RPMI8226 (cell line): ENCODE measurements at regions not wholly inside any gene's neighbourhood (a gene's known extent, or its start where the extent isn't known, plus 50 kb on each side); places are given as distances from the start of the nearest gene placed in this dataset.
A peak's percentile ranks its signal among the peaks of the same experiment; 100 is the strongest.
"Not testable (repeated sequence)": the region's sequence is repeated elsewhere in the genome, so short reads cannot be mapped to it uniquely, and the experiment has no call there.

ENCODE experiments used
- DNase-seq: peaks from one replicate; pipeline ENCODE4 v3.0.0-alpha.2; 2015

DNA sequence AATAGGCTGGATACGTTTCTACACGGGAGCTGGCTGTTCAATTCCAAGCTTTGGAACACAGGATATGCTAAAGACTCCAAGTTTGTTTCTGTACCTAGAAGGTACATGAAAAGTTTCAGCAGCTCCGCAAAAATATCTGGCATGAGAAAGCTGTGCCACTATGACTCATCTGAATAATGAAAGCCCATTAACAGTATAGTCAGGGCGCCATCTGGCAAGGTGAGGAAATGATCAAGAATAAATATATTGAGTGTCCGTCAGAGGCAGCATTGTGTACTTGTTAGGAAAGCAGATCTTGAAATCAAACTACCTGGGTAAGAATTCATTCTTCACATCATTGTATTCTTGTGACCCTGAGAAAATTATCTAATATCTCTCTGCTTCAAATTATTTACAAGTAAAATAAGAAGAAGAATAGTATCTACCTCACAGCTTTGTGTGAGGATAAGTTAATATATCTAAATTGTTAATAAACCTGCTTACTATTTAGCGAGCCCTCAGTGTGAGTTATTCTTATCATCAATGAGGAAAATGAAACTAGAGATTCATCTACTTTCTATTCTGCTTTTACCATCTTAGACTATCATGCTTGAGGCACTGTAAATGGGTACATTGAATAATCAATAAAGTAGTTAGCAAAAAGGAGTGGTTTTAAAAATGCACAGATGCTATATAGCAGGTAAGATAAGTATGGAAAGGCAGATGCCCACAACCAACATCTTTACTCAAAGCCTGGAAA lies 53.5 kb downstream of the FSCB start:
- peak; percentile 39 for DNase-seq

DNA sequence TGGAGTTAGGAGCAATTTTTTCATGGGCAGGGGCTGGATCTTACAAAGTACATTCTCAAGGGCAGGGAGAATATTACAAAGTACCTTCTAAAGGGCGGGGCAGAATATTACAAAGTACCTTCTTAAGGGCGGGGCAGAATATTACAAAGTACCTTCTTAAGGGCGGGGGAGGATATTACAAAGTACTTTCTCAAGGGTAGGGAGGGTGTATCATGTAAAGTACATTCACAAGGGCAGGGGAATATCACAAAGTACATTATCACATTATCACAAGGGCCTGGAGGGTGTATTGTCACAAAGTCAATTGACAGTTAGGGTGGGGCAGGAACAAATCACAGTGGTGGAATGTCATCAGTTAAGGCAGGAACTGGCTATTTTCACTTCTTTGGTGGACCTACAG lies 56.9 kb downstream of the FSCB start:
- DNase-seq = not testable (repeated sequence)

DNA sequence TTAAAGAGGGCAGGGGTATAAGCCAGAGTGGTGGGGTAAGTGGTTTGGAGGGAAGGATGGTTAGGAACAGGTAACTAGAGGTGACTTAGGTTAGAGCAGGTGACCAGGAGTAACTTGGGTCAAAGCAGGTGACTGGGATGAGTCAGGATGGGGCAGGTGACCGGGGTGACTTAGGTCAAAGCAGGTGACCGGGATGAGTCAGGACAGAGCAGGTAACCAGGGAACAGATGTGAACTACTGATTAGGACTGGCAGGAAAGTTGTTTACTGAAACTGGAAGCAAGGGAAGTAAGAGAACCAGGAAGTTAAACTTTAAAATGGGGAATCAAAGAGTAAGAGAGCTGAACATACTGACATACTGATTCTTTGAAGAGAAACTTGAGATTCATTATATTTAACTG lies 57.4 kb downstream of the FSCB start:
- DNase-seq = no peak

DNA sequence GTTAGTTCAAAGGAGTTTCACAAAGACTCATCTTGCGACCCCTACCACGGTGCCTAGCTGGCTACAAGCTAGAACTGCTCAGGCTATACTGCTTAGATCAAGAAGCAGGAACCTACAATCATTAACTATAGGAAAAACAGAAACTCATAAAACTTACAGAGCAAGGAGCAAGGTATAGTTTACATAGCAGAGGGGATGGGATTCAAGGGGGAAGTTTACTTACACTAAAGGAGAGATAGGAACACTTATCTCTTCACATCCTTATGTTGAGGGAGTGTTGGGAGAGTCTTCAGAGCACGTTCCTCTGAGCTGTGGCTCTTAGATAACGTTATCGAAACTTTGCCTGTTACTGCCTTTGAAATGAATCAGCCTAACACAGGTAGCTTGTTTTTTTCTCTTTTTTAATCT lies 58.1 kb downstream of the FSCB start:
- no peak for DNase-seq

DNA sequence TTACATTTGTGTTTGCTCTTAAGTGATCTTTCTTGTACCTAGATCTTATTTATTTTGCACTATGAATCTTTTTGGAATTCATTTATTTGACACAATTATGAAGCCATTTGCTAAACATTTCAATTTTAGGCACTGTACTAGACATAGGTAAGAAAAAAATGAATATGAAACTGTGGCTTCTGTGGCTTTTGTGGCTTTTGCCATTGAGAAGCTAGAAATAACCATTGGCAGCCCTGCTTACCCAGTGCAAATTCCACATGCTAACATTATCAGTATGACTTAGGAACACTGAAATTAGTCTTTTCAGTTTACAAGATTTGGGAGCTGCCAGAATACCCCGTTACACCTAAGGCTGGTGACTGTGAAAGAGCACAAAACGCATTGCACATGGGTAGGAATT lies 60.1 kb downstream of the FSCB start:
- DNase-seq = peak; percentile 18

DNA sequence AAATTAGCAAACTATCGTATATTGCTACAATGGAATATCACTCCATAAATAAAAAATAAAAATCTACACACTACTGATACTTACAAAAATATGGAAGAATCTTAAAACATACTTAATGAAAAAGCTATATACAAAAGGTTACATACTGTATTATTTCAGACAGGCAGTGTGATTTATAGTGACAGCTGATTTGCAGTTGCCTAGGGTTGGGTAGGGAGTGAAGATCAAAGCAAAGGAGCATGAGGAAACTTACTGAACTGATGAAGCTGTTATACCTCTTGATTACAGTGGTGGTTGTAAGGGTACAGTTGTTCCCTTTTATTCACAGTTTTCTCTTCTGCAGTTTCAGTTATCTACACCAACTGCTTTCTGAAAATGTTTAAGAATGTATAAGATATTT lies 62.6 kb downstream of the FSCB start:
- no peak for DNase-seq

DNA sequence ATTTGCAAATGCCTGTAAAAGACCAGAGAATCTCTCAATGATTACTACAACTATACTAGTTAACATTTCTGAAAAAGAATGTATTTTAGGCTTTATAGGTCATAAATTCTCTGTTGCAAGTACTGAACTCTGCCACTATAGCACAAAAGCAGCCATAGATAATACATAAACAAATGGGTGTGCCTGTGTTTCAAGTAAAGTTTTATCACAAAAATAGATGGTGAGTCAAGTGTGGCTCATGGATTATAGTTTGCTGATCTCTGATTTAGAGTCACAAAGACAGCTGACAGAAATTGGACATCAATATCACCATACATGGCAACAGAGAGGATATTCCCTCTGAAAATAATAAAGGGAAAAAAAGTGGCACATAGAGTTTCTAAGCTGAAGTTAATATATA lies 68.1 kb downstream of the FSCB start:
- DNase-seq = no peak

DNA sequence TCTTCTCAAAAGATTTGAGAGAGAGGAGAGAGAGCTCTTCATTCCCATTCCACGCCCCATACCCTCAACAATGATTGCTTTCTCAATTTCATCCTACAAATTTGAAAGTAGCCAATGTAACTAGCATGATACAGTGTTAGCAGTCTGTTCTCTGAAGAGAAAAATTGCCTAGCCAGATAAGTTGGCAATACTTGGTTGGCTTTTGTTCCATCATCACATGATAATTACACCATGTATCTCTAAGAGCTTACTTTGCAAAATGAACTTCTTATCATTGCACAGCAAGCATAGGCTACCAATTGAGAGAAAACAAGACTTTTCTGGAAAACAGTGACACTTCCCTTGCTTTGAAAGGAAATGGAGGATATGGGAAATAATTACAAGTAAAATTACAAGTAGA lies 68.9 kb downstream of the FSCB start:
- DNase-seq = no peak

- no peak for DNase-seq
Observed at GRCh38 chr14:44436458-44436857, 70.6 kb downstream of the FSCB start.

- no peak for DNase-seq
Observed at GRCh38 chr14:44428231-44428945, 78.7 kb downstream of the FSCB start.

- no peak for DNase-seq
Observed at GRCh38 chr14:44422699-44423098, 84.4 kb downstream of the FSCB start.

DNA sequence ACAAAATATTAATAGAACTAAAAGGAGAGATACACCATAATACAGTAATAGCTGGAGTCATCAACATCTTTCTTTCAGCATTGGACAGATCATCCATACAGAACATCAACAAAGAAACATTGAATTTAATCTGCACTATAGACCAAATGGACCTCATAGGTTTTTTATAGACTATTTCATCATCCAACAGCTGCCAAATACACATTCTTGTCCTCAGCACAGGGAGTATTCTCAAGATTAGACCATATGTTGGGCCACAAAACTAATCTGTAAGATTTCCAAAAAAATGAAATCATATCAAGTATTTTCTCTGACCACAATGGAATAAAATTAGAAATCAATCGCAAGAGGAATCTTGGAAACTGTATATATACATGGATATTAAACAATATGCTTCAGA lies 86.9 kb downstream of the FSCB start:
- no peak for DNase-seq

DNA sequence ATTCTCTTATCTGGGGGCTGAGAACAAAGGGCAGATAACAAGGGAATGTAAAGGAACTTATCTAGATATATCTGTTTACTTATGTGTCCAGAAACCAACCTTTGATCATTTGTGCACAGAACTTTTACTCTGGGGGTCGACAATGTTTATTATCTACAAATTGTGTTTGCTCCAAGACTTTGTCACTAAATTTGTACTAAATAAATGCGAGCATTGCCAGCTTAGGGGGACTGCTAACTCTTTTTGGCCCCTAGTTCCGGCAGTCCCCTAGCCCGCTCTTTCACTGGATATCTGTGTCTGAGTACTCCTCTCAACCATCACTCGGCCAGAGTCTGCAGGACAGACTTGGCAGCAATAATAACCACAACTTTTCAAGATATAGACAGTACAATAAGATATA lies 88.2 kb downstream of the FSCB start:
- DNase-seq = no peak

- DNase-seq = no peak
Observed at GRCh38 chr14:44417809-44418208, 89.3 kb downstream of the FSCB start.

DNA sequence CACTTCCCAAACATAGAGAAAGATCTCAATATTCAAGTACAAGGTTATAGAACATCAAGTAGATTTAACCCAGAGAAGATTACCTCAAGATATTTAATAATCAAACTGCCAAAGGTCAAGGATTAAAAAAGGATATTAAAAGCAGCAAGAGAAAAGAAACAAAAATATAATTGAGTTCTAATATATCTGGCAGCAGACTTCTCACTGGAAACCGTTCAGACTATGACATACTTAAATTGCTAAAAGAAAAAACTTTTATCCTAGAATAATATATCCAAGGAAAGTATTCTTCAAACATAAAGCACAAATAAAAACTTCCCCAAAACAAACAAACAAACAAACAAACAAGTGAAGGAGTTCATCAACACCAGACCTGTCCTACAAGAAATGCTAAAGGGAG lies 92.4 kb downstream of the FSCB start:
- no peak for DNase-seq

DNA sequence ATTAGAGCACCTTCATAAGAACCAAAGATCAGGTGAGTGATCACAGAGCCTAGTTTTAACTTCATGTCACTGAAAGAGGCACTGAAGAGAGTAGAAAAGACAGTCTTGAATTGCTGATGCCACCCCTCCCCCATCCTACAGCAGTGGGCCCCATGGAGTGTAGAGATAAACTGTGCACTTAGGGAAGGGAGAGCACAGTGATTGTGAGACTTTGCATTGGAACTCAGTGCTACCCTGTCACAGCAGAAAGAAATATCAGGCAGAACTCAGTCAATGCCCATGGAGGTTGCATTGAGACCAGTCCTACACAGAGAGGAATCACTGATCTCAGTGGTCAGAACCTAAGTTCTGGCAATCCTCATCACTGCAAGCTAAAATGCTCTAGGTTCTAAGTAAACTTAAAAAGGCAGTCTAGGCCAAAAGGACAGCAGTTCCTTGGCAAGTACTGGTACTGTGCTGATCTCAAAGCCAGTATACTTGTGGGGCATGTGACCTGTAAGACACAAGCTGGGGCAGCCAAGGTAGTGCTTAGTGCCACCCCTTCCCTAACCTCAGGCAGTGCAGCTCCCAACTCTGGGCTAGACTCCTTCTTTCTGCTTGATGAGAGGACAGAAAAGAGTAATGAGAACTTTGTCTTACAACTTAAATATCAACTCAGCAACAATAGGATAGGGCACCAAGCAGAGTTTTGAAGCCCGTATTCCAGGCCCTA lies 94.1 kb downstream of the FSCB start:
- DNase-seq = no peak

- no peak for DNase-seq
Observed at GRCh38 chr14:44405011-44405486, 102.0 kb downstream of the FSCB start.

DNA sequence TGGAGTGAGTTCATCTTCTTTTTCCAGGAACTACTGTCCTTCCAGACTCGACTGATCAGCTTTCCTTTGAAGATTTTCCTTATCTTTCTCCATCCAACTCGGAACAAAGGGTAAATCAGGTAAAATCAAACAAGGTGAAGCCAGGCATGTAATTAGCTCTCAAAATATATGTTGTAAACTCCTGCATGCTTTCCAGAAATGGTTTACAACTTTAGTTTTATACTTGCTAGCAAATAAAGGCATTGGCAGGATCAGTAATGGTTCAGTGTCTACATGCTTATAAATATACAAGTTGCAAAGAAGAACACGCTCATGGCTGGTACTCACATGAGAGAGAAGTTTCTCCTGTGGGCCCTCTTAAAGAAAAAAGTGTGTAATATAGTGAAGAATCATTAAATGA lies 102.5 kb downstream of the FSCB start:
- DNase-seq = no peak

DNA sequence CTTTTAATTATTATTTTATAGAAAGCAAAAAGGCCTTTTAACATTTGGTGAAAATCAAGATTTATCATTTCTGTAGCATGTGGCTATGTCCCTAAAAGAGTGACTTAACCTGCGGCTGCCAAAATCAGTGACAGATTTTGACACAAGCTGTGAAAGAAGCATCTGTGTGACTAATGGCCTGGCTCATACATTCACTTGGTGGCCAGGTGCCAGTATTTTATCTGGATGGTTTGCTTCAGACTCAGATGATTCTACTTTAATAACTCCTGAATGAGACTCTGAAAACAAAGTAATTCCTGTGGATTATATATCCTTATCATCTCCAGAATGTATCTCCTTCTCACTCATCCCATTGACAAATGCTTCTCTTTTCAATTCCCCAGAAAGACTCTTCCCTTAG lies 103.0 kb downstream of the FSCB start:
- no peak for DNase-seq

- no peak for DNase-seq
Observed at GRCh38 chr14:44403193-44403592, 103.9 kb downstream of the FSCB start.

DNA sequence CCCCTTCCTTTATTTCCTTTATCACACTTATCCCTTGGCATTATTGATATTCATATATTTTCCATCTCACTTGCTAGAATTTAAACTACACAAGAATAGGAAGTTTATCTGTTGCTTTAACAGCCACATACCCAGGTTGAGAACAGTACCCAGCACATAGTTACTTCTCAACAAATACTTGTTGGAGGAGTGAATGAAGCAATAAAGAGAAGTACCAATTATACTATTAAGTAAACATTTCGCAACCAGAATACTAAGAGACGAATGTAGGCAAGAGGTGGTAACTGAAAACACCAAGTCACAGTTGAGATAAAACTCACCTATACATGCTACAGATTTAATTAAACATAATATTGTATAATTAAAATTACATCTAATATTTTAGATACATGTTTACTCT lies 110.9 kb downstream of the FSCB start:
- no peak for DNase-seq

DNA sequence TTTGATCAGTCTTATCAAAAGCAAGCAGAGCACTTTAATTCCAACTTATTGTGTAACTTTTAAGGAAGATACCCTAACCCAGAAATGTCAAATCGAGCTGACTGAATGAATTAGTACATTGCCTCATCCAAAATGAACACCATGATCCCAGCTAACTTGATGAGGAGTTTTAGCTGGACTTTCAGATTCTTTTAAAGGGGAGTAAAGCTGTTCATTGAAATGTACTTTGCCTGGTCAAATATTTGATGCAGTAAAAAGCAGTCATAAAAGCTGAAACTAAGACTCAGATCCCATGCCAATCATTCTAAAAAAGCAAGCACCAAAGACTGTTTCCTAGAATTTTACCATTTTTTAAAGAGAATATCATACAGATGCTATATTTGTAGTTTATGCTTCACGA lies 114.1 kb downstream of the FSCB start:
- no peak for DNase-seq

DNA sequence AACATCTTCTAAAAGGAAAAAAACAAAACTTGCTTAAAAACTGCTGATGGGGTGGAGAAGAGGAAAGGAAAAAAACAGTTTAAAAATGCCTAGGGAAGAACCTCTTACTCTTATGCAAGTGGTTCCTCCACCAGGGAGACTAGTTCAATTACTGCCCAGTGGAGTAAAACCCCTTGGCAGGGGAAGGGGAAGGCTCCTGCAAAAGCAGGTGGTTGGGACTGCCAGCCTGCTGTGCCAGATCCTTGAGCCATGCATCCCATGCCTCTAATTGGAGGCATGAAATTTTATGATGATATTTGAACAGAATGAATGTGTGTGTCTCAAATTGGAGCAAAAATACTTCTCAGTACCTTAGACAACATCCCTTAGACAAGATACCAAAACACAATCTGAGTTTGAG lies 118.8 kb downstream of the FSCB start:
- no peak for DNase-seq

DNA sequence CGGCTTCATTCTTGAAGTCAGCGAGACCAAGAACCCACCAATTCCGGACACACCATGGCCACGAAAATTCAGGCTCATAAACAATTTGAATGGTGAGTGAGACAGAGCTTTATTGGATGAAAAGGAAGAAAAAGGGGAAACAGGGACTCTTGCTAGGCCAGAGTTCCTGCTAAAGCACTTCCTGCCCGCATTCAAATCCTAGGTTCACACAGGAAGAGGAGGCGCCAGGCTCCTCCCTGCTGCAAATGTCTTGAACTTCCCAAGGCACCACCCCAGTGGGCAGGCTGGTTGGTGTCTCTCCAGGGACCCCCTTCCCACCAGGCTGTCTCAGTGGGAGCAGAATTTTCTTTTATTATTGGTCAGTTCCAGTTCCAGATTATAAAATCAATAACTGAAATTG lies 121.2 kb downstream of the FSCB start:
- no peak for DNase-seq
